ENCODE measurements at regions not wholly inside any gene's neighbourhood (a gene's known extent, or its start where the extent isn't known, plus 50 kb on each side); places are given as distances from the start of the nearest gene placed in this dataset.

DNA sequence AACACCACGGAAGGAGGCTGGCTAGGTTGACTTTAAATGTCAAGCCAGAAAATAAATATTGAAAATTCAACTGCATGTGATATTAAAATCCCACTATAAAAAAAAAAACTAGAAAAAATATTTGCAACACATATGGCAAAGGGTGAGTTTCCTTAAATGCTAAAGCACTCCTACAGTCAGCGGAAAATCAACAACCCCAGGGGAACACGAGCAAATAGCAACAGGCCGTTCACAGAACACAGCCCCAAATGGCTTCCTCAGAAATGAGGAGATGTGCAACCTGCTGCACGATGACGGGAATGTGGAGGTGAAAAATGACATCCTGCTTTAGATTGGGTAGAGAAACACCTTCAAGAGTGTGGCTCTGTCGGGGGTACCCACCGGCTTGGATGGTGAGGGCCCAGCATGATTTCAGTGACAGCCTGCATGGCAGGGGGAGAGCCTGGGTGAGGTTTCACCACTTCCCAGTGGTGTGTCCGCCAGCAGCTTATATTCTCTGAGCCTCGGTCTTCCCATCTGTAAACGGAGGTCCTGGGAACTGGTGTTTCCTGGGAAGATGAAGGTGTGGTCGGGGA lies 157.9 kb upstream of the GLI2 start:
- TF ChIP-seq, protein P1, sequence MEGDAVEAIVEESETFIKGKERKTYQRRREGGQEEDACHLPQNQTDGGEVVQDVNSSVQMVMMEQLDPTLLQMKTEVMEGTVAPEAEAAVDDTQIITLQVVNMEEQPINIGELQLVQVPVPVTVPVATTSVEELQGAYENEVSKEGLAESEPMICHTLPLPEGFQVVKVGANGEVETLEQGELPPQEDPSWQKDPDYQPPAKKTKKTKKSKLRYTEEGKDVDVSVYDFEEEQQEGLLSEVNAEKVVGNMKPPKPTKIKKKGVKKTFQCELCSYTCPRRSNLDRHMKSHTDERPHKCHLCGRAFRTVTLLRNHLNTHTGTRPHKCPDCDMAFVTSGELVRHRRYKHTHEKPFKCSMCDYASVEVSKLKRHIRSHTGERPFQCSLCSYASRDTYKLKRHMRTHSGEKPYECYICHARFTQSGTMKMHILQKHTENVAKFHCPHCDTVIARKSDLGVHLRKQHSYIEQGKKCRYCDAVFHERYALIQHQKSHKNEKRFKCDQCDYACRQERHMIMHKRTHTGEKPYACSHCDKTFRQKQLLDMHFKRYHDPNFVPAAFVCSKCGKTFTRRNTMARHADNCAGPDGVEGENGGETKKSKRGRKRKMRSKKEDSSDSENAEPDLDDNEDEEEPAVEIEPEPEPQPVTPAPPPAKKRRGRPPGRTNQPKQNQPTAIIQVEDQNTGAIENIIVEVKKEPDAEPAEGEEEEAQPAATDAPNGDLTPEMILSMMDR (IDR thresholded peaks at IDR 0.05) = no peak
- no peak for TF ChIP-seq EZH2 (IDR thresholded peaks at IDR 0.05; ENCODE audit: borderline replicate concordance, insufficient read depth, low read depth, low read length, poor library complexity, severe bottlenecking)

All from B cell (primary cell).